WI38 (cell line): ENCODE measurements at regions not wholly inside any gene's neighbourhood (a gene's known extent, or its start where the extent isn't known, plus 50 kb on each side); places are given as distances from the start of the nearest gene placed in this dataset.
"Not testable (repeated sequence)": the region's sequence is repeated elsewhere in the genome, so short reads cannot be mapped to it uniquely, and the experiment has no call there.

Experiments
- H3K4me3 ChIP-seq: 2 replicates; pipeline ENCODE4 v1.5.1; 2011; ENCODE audit warnings: low read depth, mild to moderate bottlenecking, control low read depth, low read length
- TF ChIP-seq, protein P1 (sequence below): IDR thresholded peaks from 2 replicates; pipeline ENCODE4 v1.5.1; 2012; ENCODE audit warnings: low read depth, mild to moderate bottlenecking, control low read depth, low read length

DNA sequence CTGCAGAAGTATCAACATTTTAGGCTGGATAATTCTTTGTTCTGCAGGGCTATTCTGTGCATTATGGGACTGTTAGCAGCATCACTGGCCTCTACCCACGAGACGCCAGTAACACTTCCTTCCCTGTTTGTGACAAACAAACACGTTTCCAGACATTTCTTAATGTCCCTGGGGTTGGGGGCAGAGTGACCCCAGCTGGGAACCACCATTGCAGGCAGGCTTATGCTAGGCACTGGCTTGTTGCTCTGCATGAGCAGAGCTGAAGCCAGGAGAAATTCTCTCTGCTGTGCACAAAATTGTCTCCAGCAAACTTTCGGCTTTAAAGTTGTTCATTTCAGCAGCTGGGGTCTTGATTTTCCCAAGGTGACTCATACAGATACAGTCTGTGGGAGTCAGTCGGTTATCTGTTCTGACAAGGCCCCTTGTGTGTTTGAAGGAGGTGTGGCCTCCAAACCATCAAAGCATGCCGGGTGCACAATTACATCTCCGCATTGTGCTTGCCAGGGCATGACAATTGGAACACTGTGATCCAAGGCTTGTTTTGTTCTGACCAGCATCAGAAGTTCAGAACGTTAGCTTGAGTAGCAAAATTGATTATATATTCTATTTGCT lies 156.4 kb upstream of the BOD1L1 start:
- TF ChIP-seq, protein P1, sequence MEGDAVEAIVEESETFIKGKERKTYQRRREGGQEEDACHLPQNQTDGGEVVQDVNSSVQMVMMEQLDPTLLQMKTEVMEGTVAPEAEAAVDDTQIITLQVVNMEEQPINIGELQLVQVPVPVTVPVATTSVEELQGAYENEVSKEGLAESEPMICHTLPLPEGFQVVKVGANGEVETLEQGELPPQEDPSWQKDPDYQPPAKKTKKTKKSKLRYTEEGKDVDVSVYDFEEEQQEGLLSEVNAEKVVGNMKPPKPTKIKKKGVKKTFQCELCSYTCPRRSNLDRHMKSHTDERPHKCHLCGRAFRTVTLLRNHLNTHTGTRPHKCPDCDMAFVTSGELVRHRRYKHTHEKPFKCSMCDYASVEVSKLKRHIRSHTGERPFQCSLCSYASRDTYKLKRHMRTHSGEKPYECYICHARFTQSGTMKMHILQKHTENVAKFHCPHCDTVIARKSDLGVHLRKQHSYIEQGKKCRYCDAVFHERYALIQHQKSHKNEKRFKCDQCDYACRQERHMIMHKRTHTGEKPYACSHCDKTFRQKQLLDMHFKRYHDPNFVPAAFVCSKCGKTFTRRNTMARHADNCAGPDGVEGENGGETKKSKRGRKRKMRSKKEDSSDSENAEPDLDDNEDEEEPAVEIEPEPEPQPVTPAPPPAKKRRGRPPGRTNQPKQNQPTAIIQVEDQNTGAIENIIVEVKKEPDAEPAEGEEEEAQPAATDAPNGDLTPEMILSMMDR = no peak
- H3K4me3 ChIP-seq = no peak overlapping the region

- H3K4me3 ChIP-seq = no peak overlapping the region
- TF ChIP-seq, protein P1 = no peak
Measured at GRCh38 chr4:13793020-13793710, 165.6 kb upstream of the BOD1L1 start.

- TF ChIP-seq, protein P1 = no peak
- no peak overlapping the region for H3K4me3 ChIP-seq
Measured at GRCh38 chr4:13794819-13795565, 167.5 kb upstream of the BOD1L1 start.

- H3K4me3 ChIP-seq = no peak overlapping the region
- TF ChIP-seq, protein P1 = no peak
Measured at GRCh38 chr4:13797061-13797460, 169.5 kb upstream of the BOD1L1 start.

DNA sequence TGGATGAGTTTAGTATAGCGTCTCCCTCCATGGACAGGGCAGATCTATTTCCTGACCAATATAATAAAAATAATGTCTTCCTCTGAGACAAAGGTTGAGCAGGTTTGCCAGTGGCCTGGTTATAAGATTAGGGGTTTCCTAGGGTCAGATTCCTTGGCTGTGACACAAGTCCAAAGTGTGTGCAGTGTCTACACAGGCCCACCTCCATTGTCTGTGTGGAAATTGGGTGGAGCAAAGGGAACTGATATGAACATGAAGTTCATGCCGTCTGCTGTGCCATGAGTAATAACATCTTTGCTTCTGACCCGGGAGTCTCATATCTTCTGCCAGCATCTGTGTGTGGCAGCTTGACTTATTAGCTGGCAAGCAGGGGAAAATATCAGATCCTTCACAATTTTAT lies 187.7 kb upstream of the BOD1L1 start:
- no peak overlapping the region for H3K4me3 ChIP-seq

DNA sequence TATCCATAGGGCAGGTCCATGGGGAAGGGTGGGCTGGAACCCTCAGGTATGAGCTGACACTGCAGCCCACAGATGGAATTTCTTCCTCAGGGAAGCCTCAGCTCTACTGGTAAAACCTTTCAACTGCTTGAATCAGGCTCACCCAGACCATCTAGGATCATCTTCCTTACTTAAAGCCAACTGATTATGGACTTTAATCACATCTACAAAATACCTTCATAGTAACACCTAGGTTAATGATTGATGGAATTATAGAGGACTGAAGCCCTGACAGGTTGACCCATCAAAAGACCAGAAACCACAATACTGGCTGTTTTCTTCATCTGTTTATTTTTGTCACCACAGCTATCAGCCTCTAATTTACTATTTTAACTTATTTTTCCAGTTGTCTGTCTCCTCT lies 188.9 kb upstream of the BOD1L1 start:
- TF ChIP-seq, protein P1 = no peak
- H3K4me3 ChIP-seq = no peak overlapping the region

More for the DNA sequence above, 187.7 kb upstream of the BOD1L1 start:
- TF ChIP-seq, protein P1 = no peak

DNA sequence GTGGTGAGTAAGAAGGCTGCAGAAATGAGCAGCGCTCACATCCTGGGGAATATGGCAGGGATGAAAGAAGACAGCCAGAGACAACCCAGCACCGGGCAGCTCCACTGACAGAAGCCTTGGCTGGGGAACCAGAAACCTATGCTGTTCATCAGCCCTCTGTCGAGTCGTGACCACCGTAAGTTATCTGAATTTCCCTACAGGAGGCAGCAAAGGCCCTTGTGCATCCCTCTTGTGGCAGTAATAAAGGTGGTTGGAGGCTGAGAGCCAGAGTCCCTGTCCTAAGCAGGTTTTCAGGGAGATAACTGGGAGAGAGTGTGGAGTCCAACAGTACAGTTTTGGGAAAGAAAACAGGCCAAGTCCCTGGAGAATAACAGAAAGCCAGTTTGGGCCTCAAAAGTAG lies 194.0 kb upstream of the BOD1L1 start:
- H3K4me3 ChIP-seq = no peak overlapping the region
- TF ChIP-seq, protein P1 = no peak

DNA sequence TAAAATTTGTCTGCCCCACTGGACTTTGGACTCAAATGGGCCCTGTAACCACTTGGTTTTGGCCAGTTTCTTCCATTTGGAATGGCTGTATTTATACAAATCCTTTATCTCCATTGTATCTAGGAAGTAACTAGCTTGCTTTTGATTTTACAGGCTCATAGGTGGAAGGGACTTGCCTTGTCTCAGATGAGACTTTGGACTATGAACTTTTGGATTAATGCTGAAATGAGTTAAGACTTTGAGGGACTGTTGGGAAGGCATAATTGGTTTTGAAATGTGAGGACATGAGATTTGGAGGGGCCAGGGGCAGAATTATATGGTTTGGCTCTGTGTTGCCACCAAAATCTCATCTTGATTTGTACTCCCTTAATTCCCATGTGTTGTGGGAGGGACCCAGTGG lies 198.3 kb upstream of the BOD1L1 start:
- not testable (repeated sequence) for H3K4me3 ChIP-seq
